GM18508 (cell line): ENCODE measurements at regions not wholly inside any gene's neighbourhood (a gene's known extent, or its start where the extent isn't known, plus 50 kb on each side); places are given as distances from the start of the nearest gene placed in this dataset.
"Not testable (repeated sequence)": the region's sequence is repeated elsewhere in the genome, so short reads cannot be mapped to it uniquely, and the experiment has no call there.

Source experiments
- ATAC-seq: cut with Tn5 transposase; IDR thresholded peaks from one replicate; pipeline ENCODE4 v1.9.1; 2021; ENCODE audit warnings: moderate number of reproducible peaks; ENCODE audit not compliant: insufficient read depth, unreplicated experiment

- ATAC-seq: no peak
Observed at GRCh38 chr18:76721207-76721996, 101.0 kb upstream of the ZNF236 start.

GRCh38 chr18:76720683-76721082 lies 101.7 kb upstream of the ZNF236 start:
- ATAC-seq: no peak

GRCh38 chr18:76715012-76715610 lies 107.2 kb upstream of the ZNF236 start:
- no peak for ATAC-seq

DNA sequence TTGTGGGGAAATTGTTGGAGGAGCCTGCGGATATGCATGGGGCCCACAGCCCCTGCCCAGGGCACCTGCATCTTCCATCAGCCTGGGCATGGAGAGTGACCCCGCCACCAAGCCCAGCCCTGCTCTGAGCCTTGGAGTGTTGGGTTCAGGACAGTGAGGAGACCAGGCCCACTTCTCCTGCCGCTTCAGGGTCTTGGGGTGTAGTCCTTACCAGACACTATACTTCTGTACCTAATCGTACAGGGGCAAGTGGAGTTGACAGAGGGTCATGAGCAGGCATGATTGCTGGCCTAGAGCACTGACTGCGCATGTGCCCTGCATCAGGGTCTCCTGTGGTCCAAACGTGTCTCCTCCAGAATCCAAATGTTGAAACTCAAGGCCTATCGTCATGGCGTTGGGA lies 108.9 kb upstream of the ZNF236 start:
- no peak for ATAC-seq

GRCh38 chr18:76712511-76713140 lies 109.7 kb upstream of the ZNF236 start:
- no peak for ATAC-seq

- no peak for ATAC-seq
Observed at GRCh38 chr18:76710646-76711520, 111.5 kb upstream of the ZNF236 start.

GRCh38 chr18:76709659-76710645 lies 112.4 kb upstream of the ZNF236 start:
- ATAC-seq: peak; percentile 63

DNA sequence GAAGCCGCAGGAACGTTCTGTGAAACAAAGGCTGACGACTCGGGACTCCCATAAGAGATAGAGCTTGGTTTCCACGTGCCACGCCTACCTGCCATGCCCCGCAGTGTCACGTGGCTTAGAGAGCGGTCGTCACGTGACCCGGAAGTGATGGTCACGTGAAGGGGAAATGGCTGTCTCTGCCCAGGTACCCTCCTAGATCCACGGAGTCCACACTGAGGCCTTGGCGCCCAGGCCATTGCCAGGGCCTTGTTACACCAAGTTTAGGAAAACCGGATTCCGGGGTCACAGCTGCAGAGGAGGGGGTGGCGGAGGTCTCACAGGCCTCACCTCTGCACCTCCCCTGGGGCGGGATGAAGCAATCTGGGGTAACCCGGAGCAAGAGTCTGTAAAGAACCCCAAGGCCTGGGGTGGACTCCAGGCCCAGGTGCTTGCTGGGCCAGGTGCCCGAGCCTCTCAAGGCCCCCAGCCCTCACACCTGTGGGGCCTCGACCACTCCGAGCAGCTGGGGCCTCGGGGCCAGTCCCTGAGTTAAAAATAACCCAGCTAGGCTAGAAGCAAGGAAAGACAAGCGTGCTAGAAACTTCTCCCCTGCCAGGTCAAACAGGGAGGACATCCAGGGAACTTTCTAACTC lies 113.5 kb upstream of the ZNF236 start:
- no peak for ATAC-seq

DNA sequence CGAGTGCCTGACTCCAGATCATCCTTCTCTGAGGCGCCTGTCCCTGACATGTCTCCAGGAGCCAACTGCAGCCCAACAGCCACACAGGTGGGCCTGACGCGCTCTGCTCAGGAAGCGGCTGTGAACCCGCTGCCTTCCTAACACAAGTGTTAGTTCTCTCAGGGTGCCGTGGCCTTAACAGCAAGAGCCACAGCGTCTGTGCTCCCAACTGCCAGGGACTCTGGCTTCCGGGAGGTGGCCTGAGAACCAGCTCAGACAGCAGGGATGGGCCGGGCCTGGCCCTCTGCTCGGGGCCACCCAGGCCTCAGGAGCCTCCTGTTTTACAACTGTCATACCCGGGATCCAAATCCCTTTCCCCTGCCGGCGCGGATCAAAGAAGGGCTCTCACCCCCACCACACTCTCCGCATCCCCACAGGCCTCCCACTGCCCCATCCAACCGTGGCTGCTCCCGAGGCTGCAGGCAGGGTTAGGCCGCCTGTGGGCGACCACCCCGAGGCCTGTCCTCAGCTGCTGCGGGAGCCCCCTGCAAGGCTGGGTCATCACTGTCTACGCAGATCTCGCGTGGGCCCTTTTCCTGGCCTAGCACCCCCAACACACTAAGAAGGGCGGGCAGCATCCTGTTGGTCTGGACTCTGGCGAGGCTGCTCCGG lies 114.2 kb upstream of the ZNF236 start:
- no peak for ATAC-seq

GRCh38 chr18:76707534-76707933 lies 114.8 kb upstream of the ZNF236 start:
- no peak for ATAC-seq

GRCh38 chr18:76704589-76704988 lies 117.8 kb upstream of the ZNF236 start:
- not testable (repeated sequence) for ATAC-seq

DNA sequence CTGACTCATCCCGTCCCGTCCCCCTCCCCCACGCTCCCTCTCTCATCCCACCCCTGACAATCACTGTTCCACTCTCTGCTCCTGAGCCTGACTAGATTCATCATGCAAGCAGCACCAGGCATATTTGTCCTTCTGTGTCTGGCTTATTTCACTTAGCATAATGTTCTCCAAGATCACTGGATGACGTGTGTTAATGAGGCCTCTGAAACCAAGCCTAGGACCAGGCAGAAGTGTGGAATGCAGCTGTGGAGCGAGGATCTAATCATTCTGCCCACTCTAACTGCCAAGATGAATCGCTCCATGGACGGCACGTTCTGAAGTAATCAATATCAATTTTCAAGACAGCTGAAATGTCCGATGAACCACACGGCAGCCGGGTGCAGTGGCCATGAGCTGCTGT lies 122.4 kb upstream of the ZNF236 start:
- no peak for ATAC-seq

DNA sequence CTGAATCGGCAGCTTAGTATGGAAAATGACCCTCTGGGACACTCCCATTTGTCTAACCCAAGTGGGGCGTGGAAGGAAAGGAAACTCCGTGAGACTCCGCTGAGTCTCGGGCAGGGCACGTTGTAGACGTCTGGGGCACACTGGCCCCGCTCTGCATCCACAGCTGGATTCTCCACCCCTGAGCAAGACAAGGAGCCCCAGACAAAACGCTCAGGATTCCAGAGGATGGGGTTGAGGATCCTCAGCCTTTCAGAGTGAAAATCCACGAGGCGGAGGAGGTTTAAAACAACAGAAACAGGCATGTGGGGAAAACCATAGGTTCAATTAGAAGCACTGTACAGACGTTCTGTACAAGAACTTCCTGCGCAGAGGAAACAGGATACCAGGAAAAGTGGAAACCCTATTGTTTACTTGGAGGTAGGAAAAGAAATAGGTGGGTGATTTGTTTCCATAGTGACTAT lies 124.9 kb upstream of the ZNF236 start:
- ATAC-seq: no peak

- no peak for ATAC-seq
Observed at GRCh38 chr18:76691800-76692199, 130.6 kb upstream of the ZNF236 start.

GRCh38 chr18:76689646-76690264 lies 132.6 kb upstream of the ZNF236 start:
- no peak for ATAC-seq

DNA sequence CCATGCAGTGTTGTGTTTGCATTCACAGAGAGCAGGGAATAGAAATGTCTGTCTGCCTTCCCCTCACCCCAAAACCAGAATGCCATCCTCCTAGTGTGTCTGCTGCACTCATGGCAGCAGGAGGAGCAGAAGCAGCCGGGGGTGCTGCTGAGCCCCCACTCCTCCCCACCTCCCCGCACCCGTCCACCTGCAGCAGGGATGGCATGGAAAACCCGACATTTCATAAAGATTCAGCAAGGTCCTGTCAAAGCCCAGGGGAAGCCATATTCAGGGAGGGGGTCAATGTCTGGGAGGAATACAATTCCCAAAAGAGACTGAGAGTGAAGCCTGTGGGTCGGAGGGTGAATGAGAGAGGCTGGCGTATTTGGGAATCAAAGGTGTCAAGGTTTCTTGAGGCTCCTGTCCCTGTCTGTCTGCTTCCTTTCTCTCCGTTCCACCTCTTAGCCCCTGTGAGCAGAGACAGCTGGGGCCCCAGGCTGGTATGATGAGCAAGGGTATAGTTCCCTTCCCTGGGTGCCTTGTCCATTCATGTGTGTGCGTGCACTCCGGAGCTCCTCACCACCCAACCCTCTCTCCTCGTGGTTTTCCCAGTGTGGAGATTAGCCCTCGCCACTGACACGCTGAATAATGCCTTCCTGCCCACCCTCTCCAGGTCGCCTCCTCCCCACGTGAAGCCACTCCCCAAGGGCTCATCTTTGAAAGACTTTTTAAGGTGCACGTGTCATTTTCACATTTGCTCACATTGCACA lies 133.5 kb upstream of the ZNF236 start:
- no peak for ATAC-seq

DNA sequence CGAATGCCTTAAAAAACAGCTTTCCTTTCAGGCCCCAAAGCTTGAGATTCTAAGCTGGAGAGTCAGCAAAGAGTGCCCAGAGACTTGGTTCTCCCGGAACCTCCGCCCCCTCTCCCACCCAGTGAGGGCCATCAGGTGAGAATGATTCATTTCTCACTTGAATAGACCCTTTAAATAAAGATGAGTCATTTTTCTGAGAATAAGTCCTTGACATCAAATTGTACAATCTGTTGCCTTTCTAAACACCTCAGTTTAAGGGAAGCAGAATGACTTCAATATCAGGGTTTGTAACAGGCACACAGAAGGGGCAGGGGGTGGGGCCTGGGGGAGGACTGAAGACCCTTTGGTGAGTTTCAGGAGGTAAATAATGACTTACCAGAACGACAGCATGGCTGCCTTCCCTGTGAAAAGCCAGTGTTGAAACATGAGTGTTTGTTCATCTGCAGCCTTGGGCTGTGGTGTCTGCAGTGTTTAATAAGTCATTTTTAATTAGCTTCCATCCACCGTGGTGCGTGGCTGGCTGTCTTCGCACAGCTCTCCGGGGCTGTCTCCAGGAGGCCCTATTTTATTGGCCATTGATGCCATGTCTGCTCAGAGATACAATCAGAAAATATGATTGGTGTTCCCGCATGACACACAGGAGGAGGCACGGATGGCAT lies 134.9 kb upstream of the ZNF236 start:
- ATAC-seq: peak; percentile 37
